WTC11 (cell line): ENCODE measurements at regions not wholly inside any gene's neighbourhood (a gene's known extent, or its start where the extent isn't known, plus 50 kb on each side); places are given as distances from the start of the nearest gene placed in this dataset.

Experiments used
- CREM ChIP-seq: sonication (generic); formaldehyde crosslinking; IDR thresholded peaks from 2 replicates; pipeline ENCODE4 v1.8.1; 2022; ENCODE audit warnings: mild to moderate bottlenecking, missing genetic modification reagents, moderate library complexity
- FOXJ3 ChIP-seq: sonication (generic); formaldehyde crosslinking; IDR thresholded peaks from 2 replicates; pipeline ENCODE4 v1.9.0; 2021; ENCODE audit warnings: missing genetic modification reagents, mild to moderate bottlenecking, borderline replicate concordance
- JUN ChIP-seq: sonication (generic); formaldehyde crosslinking; IDR thresholded peaks from 2 replicates; pipeline ENCODE4 v1.8.0; 2023; ENCODE audit warnings: mild to moderate bottlenecking, missing genetic modification reagents
- MXD4 ChIP-seq: fragments of 250-450 bp; sonication (Bioruptor Pico); IDR thresholded peaks from 2 replicates; pipeline ENCODE4 v1.8.0; 2021; ENCODE audit warnings: mild to moderate bottlenecking, moderate library complexity, borderline replicate concordance
- NFYB ChIP-seq: sonication (generic); formaldehyde crosslinking; conservative IDR thresholded peaks from 2 replicates; pipeline ENCODE4 v1.8.0; 2022; ENCODE audit warnings: low read depth, missing genetic modification reagents
- NR2C2 ChIP-seq: sonication (generic); formaldehyde crosslinking; IDR thresholded peaks from 2 replicates; pipeline ENCODE4 v1.8.0; 2022; ENCODE audit warnings: mild to moderate bottlenecking, missing genetic modification reagents
- TCF7 ChIP-seq: sonication (generic); formaldehyde crosslinking; IDR thresholded peaks from 2 replicates; pipeline ENCODE4 v1.8.0; 2022; ENCODE audit warnings: mild to moderate bottlenecking, low read depth, missing genetic modification reagents, moderate library complexity
- ZNF423 ChIP-seq: fragments of 250-450 bp; sonication (Bioruptor Pico); IDR thresholded peaks from 2 replicates; pipeline ENCODE4 v2.1.2; 2022; ENCODE audit warnings: mild to moderate bottlenecking, moderate library complexity
- TF ChIP-seq, protein P1 (sequence below): sonication (generic); formaldehyde crosslinking; IDR thresholded peaks from 2 replicates; pipeline ENCODE4 v1.8.0; 2022; ENCODE audit warnings: mild to moderate bottlenecking, missing genetic modification reagents
- TF ChIP-seq, protein P2 (sequence below): sonication (generic); formaldehyde crosslinking; IDR thresholded peaks from 2 replicates; pipeline ENCODE4 v1.8.1; 2023; ENCODE audit warnings: mild to moderate bottlenecking, missing genetic modification reagents
- TF ChIP-seq, protein P3 (sequence below): fragments of 200-600 bp; IDR thresholded peaks from 2 replicates; pipeline ENCODE4 v1.8.0; 2022; ENCODE audit warnings: antibody characterized with exemption
- TF ChIP-seq, protein P4 (sequence below): sonication (generic); formaldehyde crosslinking; IDR thresholded peaks from 2 replicates; pipeline ENCODE4 v1.8.1; 2023; ENCODE audit warnings: mild to moderate bottlenecking, missing genetic modification reagents, borderline replicate concordance
- TF ChIP-seq, protein P5 (sequence below): sonication (generic); formaldehyde crosslinking; conservative IDR thresholded peaks from 2 replicates; pipeline ENCODE4 v1.8.1; 2022; ENCODE audit warnings: mild to moderate bottlenecking, missing genetic modification reagents
- TF ChIP-seq, protein P6 (sequence below): fragments of 250-450 bp; sonication (Bioruptor Pico); IDR thresholded peaks from 2 replicates; pipeline ENCODE4 v1.8.0; 2021; ENCODE audit warnings: mild to moderate bottlenecking

DNA sequence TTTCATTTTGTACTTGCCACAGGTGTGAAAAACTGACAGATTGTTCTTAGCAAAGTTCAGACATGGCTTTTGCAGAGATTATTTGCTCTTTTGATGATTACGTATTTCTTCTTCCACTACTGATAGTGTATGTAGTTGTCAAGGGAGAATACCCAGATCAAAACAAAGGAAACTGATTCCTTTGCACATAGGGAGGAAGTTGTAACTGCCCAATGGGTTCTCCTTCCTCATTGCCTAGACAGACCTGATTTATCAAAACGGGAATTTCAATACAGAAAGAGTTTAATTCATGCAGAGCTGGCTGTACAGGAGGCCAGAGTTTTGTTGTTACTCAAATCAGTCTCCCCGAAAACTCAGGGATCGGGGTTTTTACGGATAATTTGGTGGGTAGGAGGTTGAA, 214.7 kb downstream of the BCAS1 start:
- TF ChIP-seq, protein P1, sequence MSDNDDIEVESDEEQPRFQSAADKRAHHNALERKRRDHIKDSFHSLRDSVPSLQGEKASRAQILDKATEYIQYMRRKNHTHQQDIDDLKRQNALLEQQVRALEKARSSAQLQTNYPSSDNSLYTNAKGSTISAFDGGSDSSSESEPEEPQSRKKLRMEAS (CRISPR knock-in tag): no peak
- TF ChIP-seq, protein P2, sequence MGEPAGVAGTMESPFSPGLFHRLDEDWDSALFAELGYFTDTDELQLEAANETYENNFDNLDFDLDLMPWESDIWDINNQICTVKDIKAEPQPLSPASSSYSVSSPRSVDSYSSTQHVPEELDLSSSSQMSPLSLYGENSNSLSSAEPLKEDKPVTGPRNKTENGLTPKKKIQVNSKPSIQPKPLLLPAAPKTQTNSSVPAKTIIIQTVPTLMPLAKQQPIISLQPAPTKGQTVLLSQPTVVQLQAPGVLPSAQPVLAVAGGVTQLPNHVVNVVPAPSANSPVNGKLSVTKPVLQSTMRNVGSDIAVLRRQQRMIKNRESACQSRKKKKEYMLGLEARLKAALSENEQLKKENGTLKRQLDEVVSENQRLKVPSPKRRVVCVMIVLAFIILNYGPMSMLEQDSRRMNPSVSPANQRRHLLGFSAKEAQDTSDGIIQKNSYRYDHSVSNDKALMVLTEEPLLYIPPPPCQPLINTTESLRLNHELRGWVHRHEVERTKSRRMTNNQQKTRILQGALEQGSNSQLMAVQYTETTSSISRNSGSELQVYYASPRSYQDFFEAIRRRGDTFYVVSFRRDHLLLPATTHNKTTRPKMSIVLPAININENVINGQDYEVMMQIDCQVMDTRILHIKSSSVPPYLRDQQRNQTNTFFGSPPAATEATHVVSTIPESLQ: no peak
- TF ChIP-seq NFYB (no peak), ZNF423 (CRISPR knock-in tag) (no peak), MXD4 (CRISPR knock-in tag) (no peak), CREM (CRISPR knock-in tag) (no peak), TCF7 (no peak), FOXJ3 (CRISPR knock-in tag) (no peak), NR2C2 (CRISPR knock-in tag) (no peak), JUN (CRISPR knock-in tag) (no peak)
- TF ChIP-seq, protein P3, sequence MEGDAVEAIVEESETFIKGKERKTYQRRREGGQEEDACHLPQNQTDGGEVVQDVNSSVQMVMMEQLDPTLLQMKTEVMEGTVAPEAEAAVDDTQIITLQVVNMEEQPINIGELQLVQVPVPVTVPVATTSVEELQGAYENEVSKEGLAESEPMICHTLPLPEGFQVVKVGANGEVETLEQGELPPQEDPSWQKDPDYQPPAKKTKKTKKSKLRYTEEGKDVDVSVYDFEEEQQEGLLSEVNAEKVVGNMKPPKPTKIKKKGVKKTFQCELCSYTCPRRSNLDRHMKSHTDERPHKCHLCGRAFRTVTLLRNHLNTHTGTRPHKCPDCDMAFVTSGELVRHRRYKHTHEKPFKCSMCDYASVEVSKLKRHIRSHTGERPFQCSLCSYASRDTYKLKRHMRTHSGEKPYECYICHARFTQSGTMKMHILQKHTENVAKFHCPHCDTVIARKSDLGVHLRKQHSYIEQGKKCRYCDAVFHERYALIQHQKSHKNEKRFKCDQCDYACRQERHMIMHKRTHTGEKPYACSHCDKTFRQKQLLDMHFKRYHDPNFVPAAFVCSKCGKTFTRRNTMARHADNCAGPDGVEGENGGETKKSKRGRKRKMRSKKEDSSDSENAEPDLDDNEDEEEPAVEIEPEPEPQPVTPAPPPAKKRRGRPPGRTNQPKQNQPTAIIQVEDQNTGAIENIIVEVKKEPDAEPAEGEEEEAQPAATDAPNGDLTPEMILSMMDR: no peak
- TF ChIP-seq, protein P4, sequence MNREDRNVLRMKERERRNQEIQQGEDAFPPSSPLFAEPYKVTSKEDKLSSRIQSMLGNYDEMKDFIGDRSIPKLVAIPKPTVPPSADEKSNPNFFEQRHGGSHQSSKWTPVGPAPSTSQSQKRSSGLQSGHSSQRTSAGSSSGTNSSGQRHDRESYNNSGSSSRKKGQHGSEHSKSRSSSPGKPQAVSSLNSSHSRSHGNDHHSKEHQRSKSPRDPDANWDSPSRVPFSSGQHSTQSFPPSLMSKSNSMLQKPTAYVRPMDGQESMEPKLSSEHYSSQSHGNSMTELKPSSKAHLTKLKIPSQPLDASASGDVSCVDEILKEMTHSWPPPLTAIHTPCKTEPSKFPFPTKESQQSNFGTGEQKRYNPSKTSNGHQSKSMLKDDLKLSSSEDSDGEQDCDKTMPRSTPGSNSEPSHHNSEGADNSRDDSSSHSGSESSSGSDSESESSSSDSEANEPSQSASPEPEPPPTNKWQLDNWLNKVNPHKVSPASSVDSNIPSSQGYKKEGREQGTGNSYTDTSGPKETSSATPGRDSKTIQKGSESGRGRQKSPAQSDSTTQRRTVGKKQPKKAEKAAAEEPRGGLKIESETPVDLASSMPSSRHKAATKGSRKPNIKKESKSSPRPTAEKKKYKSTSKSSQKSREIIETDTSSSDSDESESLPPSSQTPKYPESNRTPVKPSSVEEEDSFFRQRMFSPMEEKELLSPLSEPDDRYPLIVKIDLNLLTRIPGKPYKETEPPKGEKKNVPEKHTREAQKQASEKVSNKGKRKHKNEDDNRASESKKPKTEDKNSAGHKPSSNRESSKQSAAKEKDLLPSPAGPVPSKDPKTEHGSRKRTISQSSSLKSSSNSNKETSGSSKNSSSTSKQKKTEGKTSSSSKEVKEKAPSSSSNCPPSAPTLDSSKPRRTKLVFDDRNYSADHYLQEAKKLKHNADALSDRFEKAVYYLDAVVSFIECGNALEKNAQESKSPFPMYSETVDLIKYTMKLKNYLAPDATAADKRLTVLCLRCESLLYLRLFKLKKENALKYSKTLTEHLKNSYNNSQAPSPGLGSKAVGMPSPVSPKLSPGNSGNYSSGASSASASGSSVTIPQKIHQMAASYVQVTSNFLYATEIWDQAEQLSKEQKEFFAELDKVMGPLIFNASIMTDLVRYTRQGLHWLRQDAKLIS (CRISPR knock-in tag): no peak
- TF ChIP-seq, protein P5, sequence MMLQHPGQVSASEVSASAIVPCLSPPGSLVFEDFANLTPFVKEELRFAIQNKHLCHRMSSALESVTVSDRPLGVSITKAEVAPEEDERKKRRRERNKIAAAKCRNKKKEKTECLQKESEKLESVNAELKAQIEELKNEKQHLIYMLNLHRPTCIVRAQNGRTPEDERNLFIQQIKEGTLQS (CRISPR knock-in tag): no peak
- TF ChIP-seq, protein P6, sequence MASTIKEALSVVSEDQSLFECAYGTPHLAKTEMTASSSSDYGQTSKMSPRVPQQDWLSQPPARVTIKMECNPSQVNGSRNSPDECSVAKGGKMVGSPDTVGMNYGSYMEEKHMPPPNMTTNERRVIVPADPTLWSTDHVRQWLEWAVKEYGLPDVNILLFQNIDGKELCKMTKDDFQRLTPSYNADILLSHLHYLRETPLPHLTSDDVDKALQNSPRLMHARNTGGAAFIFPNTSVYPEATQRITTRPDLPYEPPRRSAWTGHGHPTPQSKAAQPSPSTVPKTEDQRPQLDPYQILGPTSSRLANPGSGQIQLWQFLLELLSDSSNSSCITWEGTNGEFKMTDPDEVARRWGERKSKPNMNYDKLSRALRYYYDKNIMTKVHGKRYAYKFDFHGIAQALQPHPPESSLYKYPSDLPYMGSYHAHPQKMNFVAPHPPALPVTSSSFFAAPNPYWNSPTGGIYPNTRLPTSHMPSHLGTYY (CRISPR knock-in tag): no peak
